Activated T-helper 9 cell treated with anti-CD3 and anti-CD28 coated beads, Interleukin-2, amount 50 U/mL, for 16 hours (primary cell): ENCODE measurements at regions not wholly inside any gene's neighbourhood (a gene's known extent, or its start where the extent isn't known, plus 50 kb on each side); places are given as distances from the start of the nearest gene placed in this dataset.

Source experiments
- DNase-seq: peaks from one replicate; pipeline ENCODE4 v3.0.0-alpha.2; 2020; ENCODE audit warnings: low read depth

DNA sequence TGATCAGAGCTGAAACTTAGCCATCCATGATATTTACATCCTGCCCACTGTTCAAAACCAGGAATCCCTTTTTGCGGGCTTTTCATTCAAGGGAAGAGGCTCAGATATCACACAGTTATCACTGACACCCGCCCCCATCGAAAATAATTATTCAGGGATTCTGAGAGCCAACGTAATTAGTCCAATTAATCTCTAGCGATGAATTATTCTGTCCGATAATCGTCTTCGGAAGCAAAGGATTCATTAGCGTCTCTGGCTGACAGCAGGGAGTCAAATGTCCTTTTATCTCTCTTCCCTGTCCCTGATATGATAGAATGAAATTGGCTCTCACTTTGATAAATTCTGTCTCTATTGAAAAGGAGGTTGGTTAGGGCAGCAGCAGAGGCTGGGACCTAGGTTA is 140.4 kb upstream of the IPO9 start:
- DNase-seq: no peak

- DNase-seq: no peak
Observed at GRCh38 chr1:201689647-201690046, 139.3 kb upstream of the IPO9 start.

DNA sequence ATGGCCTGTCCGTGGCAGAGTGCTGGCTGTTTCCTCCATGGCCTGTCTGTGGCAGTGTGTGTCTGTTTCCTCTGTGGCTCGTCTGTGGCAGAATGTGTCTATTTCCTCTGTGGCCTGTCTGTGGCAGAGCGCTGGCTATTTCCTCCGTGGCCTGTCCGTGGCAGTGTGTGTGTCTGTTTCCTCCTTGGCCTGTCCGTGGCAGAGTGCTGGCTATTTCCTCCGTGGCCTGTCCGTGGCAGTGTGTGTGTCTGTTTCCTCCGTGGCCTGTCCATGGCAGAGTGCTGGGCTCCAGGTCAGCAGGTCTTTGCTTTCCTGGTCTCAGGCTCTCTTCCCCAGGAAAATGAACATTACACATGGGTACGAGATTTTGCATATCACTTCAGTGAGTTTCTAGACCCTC is 138.4 kb upstream of the IPO9 start:
- no peak for DNase-seq

GRCh38 chr1:201691716-201692554 is 137.0 kb upstream of the IPO9 start:
- DNase-seq: no peak

DNA sequence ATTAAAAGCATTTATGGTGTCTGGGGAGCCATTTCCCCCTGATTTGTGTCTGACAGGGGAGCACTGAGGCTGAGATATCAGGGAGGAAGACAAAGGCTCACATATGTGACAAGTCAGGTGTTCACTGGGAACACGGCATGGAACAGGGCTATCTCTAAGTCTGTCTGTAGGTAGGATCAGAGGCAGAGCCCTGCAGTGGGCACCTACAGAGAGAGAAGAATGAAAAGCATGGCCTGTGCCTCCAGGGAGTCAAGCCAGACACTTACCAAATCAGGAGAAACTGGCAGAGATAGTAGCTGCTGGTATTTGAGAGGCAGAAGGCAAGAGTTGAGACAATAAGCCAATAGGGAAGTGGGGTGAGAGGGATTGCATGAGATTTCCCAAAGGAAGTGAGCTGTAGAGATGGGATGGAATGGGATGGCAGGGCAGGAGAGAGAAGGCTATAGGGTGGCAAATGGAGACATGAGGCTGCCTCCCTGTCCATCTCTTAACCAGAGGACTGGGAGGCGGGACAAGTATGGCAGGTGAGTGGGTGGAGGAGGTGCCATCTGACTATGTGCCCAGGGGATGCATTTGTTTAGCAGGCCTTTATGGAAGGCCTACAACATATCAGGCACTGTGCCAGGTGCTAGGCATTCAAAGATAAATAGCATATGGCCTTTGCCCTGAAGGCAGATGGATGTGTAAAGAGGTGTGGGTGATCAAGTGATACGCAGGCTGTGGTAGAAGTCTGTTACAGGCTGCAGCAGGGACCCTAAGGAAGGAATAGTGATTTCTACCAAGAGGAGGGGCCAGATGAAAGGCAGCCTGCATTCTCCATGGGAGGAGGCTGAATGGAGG is 136.2 kb upstream of the IPO9 start:
- no peak for DNase-seq

DNA sequence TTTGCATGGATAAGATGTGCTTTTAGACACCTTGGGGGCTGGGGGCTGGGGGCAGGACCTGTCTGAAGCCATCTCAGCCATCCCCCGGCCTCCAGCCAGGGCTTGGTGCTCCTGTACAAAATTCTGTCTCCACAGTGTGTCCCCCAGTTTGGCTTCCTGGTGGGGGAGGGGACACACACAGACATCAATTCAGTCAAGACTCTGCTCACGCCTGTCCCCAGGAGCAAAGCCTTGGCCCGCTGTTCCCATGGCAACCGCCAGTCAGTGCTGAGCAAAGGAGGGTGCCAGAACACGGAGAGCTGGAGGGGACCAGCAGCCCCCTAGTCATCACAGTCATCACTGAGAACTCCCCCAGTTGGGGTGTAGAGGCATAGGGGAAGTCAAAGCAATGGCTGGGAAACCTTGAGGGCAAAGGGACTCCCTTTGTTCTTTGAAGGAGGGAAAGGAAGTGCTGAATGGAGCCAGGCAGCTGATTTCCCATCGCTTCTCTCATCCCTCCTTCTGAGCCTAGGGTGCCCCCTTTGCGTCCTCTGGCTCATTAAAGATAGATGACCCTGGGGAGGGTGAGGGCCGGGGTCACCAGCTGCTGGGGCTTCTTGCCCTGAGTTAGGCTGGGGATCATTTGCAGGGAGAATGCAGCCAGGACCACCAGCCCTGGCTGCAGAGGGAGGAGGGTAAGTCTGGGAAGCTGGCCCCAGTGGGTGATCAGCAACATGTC is 134.9 kb upstream of the IPO9 start:
- DNase-seq: no peak

- no peak for DNase-seq
Observed at GRCh38 chr1:201694608-201695335, 134.2 kb upstream of the IPO9 start.

- no peak for DNase-seq
Observed at GRCh38 chr1:201695607-201696006, 133.3 kb upstream of the IPO9 start.

- no peak for DNase-seq
Observed at GRCh38 chr1:201696217-201696761, 132.7 kb upstream of the IPO9 start.

- DNase-seq: no peak
Observed at GRCh38 chr1:201697174-201697573, 131.8 kb upstream of the IPO9 start.

DNA sequence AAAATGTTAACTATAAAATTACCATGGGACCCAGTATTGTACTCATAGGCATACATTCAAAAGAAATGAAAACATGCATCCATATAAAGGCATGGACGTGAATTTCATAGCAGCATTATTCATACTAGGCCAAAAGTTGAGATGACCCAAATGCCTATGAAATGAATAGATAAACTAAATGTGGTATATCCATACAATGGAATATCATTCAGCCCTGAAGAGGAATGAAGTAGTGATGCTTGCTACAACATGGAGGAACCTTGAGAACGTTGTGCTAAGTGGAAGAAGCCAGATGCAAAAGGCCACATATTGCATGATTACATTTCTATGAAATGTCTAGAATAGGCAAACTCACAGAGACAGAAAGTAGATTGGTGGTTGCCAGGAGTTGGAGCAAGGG is 127.1 kb upstream of the IPO9 start:
- no peak for DNase-seq

- DNase-seq: no peak
Observed at GRCh38 chr1:201702936-201703335, 126.0 kb upstream of the IPO9 start.

DNA sequence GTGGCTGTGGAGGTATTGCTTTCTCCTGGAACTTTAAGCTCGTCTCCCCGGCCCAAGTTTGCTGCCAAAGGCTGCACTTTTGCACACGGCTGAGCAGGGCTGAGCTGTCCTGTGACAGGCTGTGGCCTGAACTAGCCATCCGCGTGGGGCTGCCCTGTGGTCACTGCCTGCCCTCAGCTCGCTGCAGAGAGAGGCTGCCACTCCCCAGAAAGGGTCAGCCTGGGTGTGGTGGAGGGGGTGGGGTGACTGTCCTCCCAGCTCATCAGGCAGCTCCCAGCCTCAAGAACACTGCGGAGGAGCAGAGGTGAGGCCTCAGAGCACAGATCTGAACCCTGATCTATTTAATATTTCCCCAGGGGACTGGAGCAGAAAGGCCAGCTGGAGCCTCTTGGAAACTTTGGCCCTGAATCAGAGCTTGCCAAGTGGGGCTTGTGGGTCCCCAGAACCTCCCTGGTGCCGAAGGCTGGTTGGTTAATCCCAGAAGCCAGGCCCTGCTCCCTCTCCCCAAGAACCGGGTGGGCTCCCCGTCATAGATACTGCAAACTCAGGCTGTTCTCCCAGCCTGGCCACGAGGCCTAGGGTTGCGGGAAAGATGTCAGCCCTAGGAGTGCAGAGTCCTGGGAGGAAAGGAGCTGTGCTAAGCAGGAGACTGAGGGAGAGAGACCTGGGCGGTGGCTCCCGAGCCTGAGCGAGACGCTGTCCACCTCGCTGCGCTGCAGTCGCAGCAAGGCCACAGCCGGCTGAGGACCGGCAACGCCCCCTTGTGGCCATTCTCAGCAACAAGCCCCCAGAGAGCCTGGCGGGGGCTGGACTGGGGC is 125.1 kb upstream of the IPO9 start:
- peak; percentile 27 for DNase-seq

- DNase-seq: no peak
Observed at GRCh38 chr1:201704439-201704792, 124.5 kb upstream of the IPO9 start.

DNA sequence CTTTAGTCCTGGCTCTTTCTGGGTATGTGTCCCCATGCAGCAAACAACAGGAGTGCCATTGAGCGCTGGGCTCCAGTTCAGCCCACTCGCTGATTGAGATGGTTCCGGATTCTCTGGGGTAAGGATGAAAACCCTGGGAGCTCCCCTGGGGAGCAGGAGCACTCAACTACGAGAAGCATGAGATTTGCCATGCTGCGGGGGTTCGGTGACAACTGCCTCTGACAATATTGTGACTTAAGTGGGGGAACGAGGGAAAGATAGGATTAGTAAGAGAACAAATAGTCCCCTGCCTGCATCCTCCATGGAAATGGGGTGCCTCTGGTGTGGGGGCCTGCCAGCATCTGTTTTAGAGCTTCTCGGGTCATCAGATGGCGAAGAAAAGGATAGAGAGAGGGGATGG is 123.6 kb upstream of the IPO9 start:
- no peak for DNase-seq

DNA sequence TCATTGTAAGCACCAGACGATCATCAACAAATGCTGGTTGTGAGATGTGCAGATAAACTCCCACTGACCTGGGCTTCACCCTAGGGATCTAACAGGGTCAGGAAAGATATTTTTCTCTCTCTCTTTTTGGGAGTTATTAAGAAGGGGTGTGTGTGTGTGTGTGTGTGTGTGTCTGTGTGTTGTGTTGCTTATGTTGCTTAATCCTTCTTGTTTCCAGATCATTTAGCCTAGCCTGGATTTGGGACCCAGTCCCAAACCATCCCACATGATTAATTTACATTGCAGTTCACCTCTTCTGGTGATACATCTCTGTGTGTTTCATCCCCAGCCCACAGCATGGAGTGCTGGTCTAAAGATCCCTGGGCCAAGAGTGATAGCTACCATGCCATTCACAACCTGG is 122.8 kb upstream of the IPO9 start:
- no peak for DNase-seq

DNA sequence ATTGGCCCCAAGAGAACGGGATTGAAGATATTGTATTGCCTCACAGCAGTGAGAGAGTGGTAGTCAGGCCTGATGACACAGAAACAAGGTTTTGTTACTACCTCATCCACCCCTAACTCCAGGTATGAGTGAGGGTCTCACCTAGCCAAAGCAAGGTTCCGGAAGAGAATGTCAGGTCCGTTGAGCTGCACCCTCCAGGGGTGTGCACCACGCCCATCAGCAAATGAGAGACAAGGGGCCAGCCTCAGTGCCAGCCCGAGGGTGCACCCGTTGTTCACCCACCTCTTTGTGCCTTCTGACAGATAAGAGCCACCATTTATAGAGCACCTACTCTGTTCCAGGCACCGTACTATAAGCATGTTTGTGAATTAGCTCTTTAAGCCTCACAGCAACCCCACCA is 121.9 kb upstream of the IPO9 start:
- DNase-seq: no peak

- no peak for DNase-seq
Observed at GRCh38 chr1:201707656-201708055, 121.3 kb upstream of the IPO9 start.

- no peak for DNase-seq
Observed at GRCh38 chr1:201708085-201708512, 120.9 kb upstream of the IPO9 start.

- no peak for DNase-seq
Observed at GRCh38 chr1:201708691-201709090, 120.3 kb upstream of the IPO9 start.
